ENCODE measurements at regions not wholly inside any gene's neighbourhood (a gene's known extent, or its start where the extent isn't known, plus 50 kb on each side); places are given as distances from the start of the nearest gene placed in this dataset.

DNA sequence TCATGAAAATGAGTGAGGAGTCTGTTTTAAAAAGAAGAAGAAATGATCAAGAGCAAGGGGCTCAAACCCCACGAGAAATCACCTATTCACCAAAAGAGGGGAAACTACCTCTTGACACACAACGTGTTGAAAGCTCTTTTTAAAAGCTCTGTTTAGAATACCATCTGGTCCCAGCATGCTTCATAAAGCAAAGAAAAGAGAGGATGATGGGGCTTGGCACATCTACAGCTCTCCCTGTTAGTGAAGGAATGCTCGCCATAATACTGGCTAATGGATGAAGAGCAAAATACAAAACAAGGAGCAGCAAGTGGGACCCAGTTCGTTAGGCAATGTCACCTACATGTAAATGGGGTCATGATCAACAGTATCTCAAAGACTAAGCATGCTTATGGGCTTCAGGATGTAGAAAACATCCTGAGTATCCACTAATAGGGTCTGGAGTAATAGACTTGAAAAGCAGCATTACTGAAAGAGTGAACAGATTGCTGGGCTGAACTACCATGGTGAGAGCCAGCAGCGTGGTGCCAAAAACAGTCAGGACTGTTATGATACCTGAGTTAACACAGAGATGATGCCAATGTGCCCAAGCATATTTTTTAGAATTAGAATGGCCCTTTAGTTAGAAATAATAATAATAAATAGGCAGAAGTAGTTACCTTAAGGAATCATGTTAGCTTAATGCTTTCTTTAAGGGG, 159.7 kb upstream of the POU1F1 start:
- TF ChIP-seq, protein P1, sequence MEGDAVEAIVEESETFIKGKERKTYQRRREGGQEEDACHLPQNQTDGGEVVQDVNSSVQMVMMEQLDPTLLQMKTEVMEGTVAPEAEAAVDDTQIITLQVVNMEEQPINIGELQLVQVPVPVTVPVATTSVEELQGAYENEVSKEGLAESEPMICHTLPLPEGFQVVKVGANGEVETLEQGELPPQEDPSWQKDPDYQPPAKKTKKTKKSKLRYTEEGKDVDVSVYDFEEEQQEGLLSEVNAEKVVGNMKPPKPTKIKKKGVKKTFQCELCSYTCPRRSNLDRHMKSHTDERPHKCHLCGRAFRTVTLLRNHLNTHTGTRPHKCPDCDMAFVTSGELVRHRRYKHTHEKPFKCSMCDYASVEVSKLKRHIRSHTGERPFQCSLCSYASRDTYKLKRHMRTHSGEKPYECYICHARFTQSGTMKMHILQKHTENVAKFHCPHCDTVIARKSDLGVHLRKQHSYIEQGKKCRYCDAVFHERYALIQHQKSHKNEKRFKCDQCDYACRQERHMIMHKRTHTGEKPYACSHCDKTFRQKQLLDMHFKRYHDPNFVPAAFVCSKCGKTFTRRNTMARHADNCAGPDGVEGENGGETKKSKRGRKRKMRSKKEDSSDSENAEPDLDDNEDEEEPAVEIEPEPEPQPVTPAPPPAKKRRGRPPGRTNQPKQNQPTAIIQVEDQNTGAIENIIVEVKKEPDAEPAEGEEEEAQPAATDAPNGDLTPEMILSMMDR (optimal IDR thresholded peaks at IDR 0.05 in 1 of 3, IDR thresholded peaks at IDR 0.05 in 1 of 3, conservative IDR thresholded peaks at IDR 0.05 in 1 of 3; ENCODE audit: extremely low read depth in 1 of 3, insufficient read depth in 2 of 3, low read length in 3 of 3) = no peak
- TF ChIP-seq EZH2 (IDR thresholded peaks at IDR 0.05; ENCODE audit: low read length) = no peak

Measured in keratinocyte (primary cell).